Activated naive CD4-positive, alpha-beta T cell treated with Interleukin-2 at 50 U/mL for 16 hours (primary cell): ENCODE measurements at regions not wholly inside any gene's neighbourhood (a gene's known extent, or its start where the extent isn't known, plus 50 kb on each side); places are given as distances from the start of the nearest gene placed in this dataset.
"Not testable (repeated sequence)": the region's sequence is repeated elsewhere in the genome, so short reads cannot be mapped to it uniquely, and the experiment has no call there.

Experiments
- DNase-seq: peaks from one replicate; pipeline ENCODE4 v3.0.0-alpha.2; 2020

GRCh38 chr2:67717692-67718091 is 320.6 kb downstream of the ETAA1 start:
- DNase-seq, result no peak

GRCh38 chr2:67719351-67719750 is 322.2 kb downstream of the ETAA1 start:
- no peak for DNase-seq

- no peak for DNase-seq
Observed at GRCh38 chr2:67721516-67721915, 324.4 kb downstream of the ETAA1 start.

GRCh38 chr2:67724261-67724660 is 327.1 kb downstream of the ETAA1 start:
- no peak for DNase-seq

- no peak for DNase-seq
Observed at GRCh38 chr2:67725731-67726130, 328.6 kb downstream of the ETAA1 start.

GRCh38 chr2:67726416-67726815 is 329.3 kb downstream of the ETAA1 start:
- DNase-seq, result no peak

GRCh38 chr2:67727131-67727530 is 330.0 kb downstream of the ETAA1 start:
- DNase-seq, result no peak

GRCh38 chr2:67727623-67728022 is 330.5 kb downstream of the ETAA1 start:
- DNase-seq, result no peak

- no peak for DNase-seq
Observed at GRCh38 chr2:67729474-67729873, 332.3 kb downstream of the ETAA1 start.

GRCh38 chr2:67733517-67733916 is 329.3 kb downstream of the C1D start:
- DNase-seq, result no peak

GRCh38 chr2:67752199-67752598 is 310.6 kb downstream of the C1D start:
- DNase-seq, result no peak

GRCh38 chr2:67752969-67753368 is 309.8 kb downstream of the C1D start:
- DNase-seq, result no peak

GRCh38 chr2:67755156-67755882 is 307.5 kb downstream of the C1D start:
- DNase-seq, result no peak

- DNase-seq, result no peak
Observed at GRCh38 chr2:67760995-67761394, 301.8 kb downstream of the C1D start.

GRCh38 chr2:67771380-67771779 is 291.4 kb downstream of the C1D start:
- no peak for DNase-seq

GRCh38 chr2:67772216-67773170 is 290.3 kb downstream of the C1D start:
- DNase-seq, result no peak

GRCh38 chr2:67773851-67774250 is 289.0 kb downstream of the C1D start:
- DNase-seq, result no peak

GRCh38 chr2:67776276-67776675 is 286.5 kb downstream of the C1D start:
- no peak for DNase-seq

- DNase-seq, result no peak
Observed at GRCh38 chr2:67777010-67777409, 285.8 kb downstream of the C1D start.

GRCh38 chr2:67777836-67778429 is 284.9 kb downstream of the C1D start:
- no peak for DNase-seq

- not testable (repeated sequence) for DNase-seq
Observed at GRCh38 chr2:67780841-67781240, 282.0 kb downstream of the C1D start.

- no peak for DNase-seq
Observed at GRCh38 chr2:67782443-67782842, 280.4 kb downstream of the C1D start.

- no peak for DNase-seq
Observed at GRCh38 chr2:67783026-67783425, 279.8 kb downstream of the C1D start.

- no peak for DNase-seq
Observed at GRCh38 chr2:67790622-67791021, 272.2 kb downstream of the C1D start.
